IPS DF 4.7 (cell line): ENCODE measurements at regions not wholly inside any gene's neighbourhood (a gene's known extent, or its start where the extent isn't known, plus 50 kb on each side); places are given as distances from the start of the nearest gene placed in this dataset.
"Not testable (repeated sequence)": the region's sequence is repeated elsewhere in the genome, so short reads cannot be mapped to it uniquely, and the experiment has no call there.

Experiments
- DNase-seq: peaks from one replicate; pipeline ENCODE4 v3.0.0-alpha.2; 2013; ENCODE audit warnings: low spot score; ENCODE audit errors: extremely low read depth

DNA sequence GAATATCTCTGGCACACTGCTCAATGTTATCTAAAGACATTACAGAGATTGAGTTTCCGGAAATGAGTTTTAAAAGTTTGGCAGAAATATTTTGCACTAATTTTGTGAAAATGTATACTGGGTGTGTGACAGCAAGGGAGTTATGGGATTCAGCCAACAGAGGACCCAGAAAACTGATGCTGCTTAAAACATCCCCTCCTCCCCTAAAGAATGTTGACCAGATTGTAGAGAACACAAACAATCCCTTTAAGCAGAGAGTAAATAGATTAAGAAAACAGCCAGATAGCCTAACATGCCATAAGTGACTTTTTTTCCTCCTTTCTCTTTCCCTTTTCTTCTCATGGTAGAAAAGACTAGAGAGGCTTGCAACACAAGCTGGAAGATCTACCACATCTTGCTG lies 928.0 kb upstream of the ALCAM start:
- DNase-seq, result no peak

- not testable (repeated sequence) for DNase-seq
Observed at GRCh38 chr3:104445252-104445919, 921.3 kb upstream of the ALCAM start.

DNA sequence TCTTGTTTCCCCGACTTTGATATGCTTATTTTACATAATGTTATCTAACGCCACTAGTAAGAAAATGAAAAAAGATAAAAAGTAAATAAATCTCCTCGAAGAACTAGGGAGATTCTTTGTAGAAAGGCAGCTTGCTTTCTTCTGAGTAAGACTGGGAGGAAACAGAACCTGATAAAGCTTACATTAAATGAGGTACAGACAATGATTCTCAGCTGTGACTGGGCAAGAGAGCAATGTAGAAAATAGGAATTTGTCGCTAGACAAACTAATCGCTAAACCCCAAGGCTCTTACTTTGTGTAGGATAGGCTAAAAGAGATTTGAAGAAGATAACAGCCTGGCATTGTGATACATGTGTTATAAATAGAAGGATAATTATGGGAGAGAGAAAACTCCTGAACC lies 919.0 kb upstream of the ALCAM start:
- DNase-seq, result no peak

- no peak for DNase-seq
Observed at GRCh38 chr3:104452697-104453096, 914.0 kb upstream of the ALCAM start.

DNA sequence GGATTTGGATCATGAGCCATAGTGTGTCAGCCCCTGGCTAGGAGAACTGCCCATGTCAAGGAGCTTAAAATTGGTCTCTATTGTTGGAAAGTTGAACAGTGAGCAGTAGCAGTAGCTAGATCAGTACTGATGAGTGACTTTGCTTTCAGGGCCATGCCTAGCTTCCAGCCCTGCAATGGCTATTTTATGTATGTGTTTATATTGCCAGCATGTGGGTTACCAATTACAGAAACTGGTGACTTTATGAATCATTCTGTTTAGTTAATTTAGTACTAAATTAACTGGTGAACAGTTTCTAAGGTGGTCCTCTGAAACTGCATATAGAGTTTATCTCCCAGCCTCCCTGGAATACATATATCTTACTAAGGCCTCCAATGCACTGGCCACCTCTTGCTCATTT lies 908.1 kb upstream of the ALCAM start:
- no peak for DNase-seq

DNA sequence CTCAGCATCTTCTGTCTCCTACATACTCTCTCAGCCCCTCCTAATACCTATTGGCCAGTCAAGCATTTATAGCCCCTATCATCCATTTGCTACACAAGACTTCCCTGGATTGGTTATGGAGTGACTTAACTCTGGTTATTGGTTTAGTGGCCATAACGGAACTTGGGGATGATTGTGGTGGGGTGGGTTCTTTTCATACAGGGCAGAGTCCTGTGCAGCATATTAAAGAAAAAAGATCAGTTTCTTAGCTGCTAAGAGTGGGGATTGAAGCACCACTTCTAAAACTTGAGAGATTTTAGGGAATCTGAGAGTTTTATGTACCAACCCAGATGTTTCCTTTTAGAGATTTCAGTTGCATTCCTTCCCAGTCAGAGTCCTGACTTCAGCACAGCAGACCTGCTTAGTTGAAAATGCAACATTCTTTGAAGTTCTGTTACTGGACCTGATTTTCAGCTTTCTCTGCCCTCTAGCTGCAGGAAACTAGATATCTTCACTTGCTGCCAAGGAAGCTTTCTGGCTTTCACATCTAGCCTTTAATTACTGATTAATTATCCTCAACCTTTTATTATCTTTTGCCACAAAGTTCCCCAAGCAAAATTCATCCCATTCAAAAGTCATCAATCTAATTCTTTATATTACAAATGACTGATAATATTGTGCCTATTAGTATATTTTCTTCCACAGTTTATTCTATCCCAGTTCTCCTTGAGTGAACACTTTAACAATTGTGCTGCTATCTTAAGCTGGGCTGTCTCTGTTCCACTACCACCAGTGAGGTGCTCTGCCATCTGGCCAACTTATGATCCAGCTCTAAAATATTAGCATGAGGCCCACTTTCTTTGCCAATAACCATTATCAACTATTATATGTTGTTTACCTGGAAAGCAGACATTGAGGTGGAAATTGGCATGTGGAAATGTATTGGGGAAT lies 906.0 kb upstream of the ALCAM start:
- DNase-seq, result peak; percentile 38

DNA sequence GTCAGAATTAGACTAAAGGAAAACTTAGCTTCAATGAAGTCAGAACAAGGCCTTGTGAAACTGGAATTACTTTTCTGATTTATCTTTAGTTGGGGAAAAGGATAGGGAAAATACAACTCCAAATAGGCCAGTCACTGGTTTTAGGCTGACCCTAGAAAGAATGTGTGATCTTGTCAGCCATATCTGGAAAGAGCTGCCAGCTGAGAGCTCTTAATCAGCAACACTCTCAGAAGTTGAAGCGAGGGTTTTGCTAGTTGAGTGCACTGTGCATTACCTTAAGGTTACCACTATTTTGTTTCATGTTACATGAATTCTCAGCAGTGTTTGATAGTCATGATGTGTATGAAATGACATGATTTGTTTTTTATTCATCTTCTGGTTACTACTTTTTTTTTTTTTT lies 905.3 kb upstream of the ALCAM start:
- DNase-seq, result no peak

DNA sequence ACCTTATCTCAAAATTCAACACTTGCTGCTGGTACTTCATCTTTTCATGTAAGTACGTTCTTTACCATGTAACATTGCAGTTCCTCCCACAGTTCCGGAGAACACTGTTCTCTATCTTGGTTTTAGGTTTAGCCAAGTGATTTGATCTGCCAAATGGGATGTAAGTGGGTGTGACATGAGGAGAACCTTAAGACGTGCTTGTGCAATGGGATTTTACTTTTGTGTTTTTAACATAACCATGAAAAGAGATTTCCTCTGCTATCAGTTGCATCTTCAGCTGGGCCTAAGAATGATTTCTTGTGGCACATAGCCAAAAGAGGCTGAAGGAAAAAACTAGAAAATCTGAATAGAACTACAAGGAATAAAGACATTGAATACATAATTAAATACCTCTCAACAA lies 894.5 kb upstream of the ALCAM start:
- DNase-seq, result no peak

DNA sequence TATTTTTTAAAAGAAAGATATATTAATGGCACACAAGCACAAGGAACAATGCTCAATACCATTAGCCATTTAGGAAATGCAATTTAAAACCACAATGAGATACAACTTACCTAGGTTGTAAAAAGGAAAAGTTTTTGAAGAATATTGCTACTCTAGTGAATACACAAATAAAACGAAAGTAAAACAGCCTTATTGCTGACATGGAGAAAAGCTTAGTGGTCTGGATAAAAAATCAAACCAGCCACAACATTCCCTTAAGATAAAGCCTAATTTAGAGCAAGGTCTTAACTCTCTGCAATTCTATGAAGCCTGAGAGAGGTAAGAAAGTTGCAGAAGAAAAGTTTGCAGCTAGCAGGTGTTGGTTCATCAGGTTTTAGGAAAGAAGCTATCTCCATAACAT lies 892.7 kb upstream of the ALCAM start:
- no peak for DNase-seq

DNA sequence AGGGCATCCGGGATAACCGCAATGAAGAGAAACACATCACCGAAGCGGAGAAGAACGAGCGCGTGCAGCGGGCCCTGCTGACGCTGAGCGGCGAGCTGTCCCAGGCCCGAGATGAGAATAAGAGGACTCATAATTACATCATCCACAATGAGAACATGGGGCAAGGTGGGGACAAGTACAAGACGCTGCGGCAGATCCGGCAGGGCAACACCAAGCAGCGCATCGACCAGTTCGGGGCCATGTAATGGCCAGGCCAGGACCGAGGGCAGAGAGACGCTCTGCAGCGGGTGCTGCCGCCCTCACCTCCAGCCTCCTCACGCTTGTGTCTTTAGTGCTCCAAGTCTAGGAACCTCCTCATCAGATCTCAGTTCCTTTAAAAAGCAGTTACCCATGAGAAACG lies 863.7 kb upstream of the ALCAM start:
- no peak for DNase-seq

- DNase-seq, result no peak
Observed at GRCh38 chr3:104510131-104510849, 856.4 kb upstream of the ALCAM start.

DNA sequence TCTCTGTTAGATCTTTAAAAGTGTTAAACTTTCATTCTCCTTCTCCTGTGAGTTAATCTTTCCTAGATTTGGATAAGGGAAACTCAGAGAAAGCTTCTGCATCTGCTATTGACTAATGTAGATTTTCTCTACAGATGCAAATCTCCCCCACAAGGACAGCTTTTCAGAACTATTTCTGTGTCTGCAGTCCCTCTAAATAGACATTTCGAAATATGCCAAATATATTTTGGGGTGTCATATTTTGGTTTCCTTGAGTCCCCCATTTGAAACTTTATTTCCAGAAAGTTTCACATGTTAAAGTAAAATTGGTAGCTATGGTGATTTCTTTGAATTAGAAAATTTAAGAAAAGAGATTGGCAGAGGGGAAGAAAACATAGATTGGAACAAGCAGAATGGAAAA lies 852.3 kb upstream of the ALCAM start:
- no peak for DNase-seq

DNA sequence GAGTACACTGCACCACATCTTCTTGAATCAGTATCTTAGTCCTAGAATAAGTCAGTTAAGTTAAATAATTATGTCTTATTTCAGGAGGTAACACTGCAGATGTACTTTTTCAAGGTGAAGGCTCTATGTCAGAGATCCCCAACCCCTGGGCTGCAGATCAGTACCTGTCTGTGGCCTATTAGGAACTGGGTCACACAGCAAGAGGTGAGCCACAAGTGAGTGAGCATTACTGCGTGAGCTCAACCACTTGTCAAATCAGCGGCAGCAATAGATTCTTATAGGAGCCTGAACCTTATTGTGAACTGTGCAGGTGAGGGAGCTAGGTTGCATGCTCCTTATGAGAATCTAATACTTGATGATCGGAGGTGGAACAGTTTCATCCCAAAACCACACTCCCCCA lies 851.9 kb upstream of the ALCAM start:
- no peak for DNase-seq

DNA sequence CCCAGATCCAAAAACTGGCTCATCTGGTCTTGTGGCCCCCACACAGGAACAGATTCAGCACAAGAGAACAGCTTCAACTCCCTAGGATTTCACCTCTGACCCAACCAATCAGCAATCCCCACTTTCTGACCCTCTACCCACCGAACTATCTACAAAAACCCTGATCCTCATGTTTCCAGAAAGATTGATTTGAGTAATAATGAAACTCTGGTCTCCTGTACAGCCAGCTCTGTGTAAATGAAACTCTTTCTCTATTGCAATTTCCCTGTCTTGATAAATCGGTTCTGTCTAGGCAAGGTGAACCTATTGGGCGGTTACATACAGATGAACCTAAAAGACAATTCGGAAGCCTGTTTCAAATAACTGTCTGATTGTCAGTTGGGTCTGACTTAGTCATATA lies 847.6 kb upstream of the ALCAM start:
- DNase-seq, result no peak

GRCh38 chr3:104519468-104520227 lies 847.1 kb upstream of the ALCAM start:
- peak; percentile 49 for DNase-seq

GRCh38 chr3:104520228-104520655 lies 846.5 kb upstream of the ALCAM start:
- DNase-seq, result no peak

- no peak for DNase-seq
Observed at GRCh38 chr3:104521606-104522336, 844.9 kb upstream of the ALCAM start.

DNA sequence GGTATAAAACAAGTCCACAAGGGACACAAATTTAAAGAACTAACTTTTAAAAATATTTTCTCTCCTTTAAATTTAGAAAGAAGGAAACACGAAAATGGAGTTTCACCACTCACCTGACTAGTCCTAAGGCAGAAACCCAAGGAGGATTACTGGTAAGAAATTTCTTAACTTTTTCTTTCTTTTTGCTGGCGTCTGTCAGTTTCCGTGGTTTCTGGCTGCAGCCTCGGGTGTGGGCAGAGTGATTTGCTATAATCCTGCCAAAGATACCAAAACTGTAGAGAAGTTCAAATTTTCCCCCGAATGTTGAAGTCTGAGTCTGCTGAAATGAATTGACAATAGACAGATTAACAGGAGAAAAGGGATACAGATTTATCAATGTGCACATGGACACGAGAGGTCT lies 843.6 kb upstream of the ALCAM start:
- DNase-seq, result no peak

DNA sequence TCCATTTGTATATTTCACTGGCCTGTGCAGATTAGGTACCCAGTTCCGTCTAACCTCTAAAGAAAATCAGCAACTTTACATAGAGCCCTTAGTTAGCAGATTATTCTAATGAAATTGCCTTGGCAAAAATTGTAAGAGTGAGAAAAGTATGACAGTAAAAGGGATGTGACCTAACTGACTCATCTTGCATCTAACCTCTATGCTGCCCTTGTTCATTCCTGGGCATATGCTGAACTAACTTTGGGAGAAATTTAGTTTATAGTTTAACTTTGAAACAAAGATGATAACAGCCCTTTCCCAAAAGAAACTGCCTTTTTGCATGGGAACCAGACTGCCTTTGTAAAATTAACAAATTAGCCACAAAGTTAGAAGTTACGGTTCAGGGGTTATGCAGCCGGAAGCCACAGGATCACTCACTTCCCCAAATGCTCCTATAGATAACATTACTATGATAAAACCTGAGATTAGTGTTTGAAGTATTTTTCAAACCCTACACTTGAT lies 839.8 kb upstream of the ALCAM start:
- no peak for DNase-seq

- DNase-seq, result no peak
Observed at GRCh38 chr3:104530934-104531333, 835.8 kb upstream of the ALCAM start.

- no peak for DNase-seq
Observed at GRCh38 chr3:104536715-104537114, 830.0 kb upstream of the ALCAM start.
